Ovary (tissue), 7 donors: ENCODE measurements at regions not wholly inside any gene's neighbourhood (a gene's known extent, or its start where the extent isn't known, plus 50 kb on each side); places are given as distances from the start of the nearest gene placed in this dataset.

Source experiments
- DNase-seq, 5 donors: peaks; one replicate each; pipeline ENCODE4 v3.0.0-alpha.2; 2019 to 2020
- H3K27ac ChIP-seq, 2 donors: fragments of 200-600 bp; one replicate each; pipeline versions ENCODE4 v1.5.1 to v1.8.0; 2019 to 2022
- H3K27me3 ChIP-seq: fragments of 200-600 bp; one replicate; pipeline ENCODE4 v1.8.0; 2022
- H3K36me3 ChIP-seq: fragments of 200-600 bp; sonication (generic); one replicate; pipeline ENCODE4 v1.5.1; 2019
- H3K4me1 ChIP-seq: one replicate; pipeline ENCODE4 v1.8.1; 2013; ENCODE audit warnings: mild to moderate bottlenecking, moderate library complexity; ENCODE audit not compliant: insufficient read depth
- H3K4me3 ChIP-seq: fragments of 200-600 bp; sonication (generic); one replicate; pipeline ENCODE4 v1.5.1; 2017
- H3K9me3 ChIP-seq, 2 donors: fragments of 200-600 bp in 1 of 2; sonication (generic) in 1 of 2; one replicate each; pipeline versions ENCODE4 v1.5.1 to v1.8.1; 2013 to 2019; ENCODE audit warnings: mild to moderate bottlenecking in 1 of 2, moderate library complexity in 1 of 2
- CTCF ChIP-seq, 3 donors: fragments of 450-650 bp in 2 of 3; fragments of 200-600 bp in 1 of 3; IDR thresholded peaks; one replicate each; pipeline versions ENCODE4 v1.5.1 to v1.8.0; 2016 to 2022; ENCODE audit warnings: antibody characterized with exemption in 3 of 3, mild to moderate bottlenecking in 1 of 3
- EP300 ChIP-seq: sonication (generic); formaldehyde crosslinking; IDR thresholded peaks from one replicate; pipeline ENCODE4 v1.6.1; 2017; ENCODE audit warnings: antibody characterized with exemption
- POLR2A ChIP-seq: fragments of 450-650 bp; IDR thresholded peaks from one replicate; pipeline ENCODE4 v1.6.1; 2017; ENCODE audit warnings: antibody characterized with exemption, mild to moderate bottlenecking, moderate library complexity
- WGBS, 3 donors: extraction: QIAGEN DNeasy Blood & Tissue Kit in 1 of 3; methylation state at CpG; one replicate each; pipeline versions ENCODE4 v1.1.5 to v1.1.7; 2013 to 2017; 5-methylcytosine and 5-hydroxymethylcytosine counted together
- intact Hi-C, 4 donors: fragments of 100-400 bp; cut with DNase I; formaldehyde crosslinking; loops; one replicate each; pipeline versions ENCODE4 v1.11.0 to v1.15.1; 2022 to 2023
- donor health status: DM: no; HTN: no; CAD: no; lungs with moderate emphysema.
- donor health status: DM: no; HTN: no; CAD: no.
- donor health status: Bipolar disorder and iron deficiency.
- donor health status: DM: no; HTN: no; CAD: no.
- donor health status: DM: yes; HTN: yes; CAD: no.

GRCh38 chr4:178296669-178297068 lies 854.4 kb upstream of the AGA start:
- no peaks in the 10 kb centered on the region for H3K9me3 ChIP-seq
- intact Hi-C loops, result no loop called here
- TF ChIP-seq EP300 (no peak), CTCF (IDR thresholded peaks at IDR 0.05) (no peak), POLR2A (no peak)

GRCh38 chr4:178306565-178306964 lies 864.3 kb upstream of the AGA start:
- no peak for TF ChIP-seq EP300
- no peak for TF ChIP-seq CTCF (IDR thresholded peaks at IDR 0.05)
- no peak for TF ChIP-seq POLR2A
- intact Hi-C loops, result no loop called here
- Histone ChIP-seq H3K36me3 (no peaks in the 10 kb centered on the region), H3K9me3 (no peaks in the 10 kb centered on the region), H3K4me3 (no peak overlapping the region), H3K4me1 (no peaks in the 10 kb centered on the region), H3K27ac (no peak overlapping the region), H3K27me3 (no peaks in the 10 kb centered on the region)
- DNase-seq, result no peak
- 49 to 53% (median 50%) methylated on average over 3 of the region's 3 CpGs for WGBS, 3 donors

More at GRCh38 chr4:178296669-178297068, 854.4 kb upstream of the AGA start:
- DNase-seq, result no peak
- Histone ChIP-seq H3K4me3 (no peak overlapping the region), H3K27ac (no peak overlapping the region), H3K36me3 (no peaks in the 10 kb centered on the region), H3K4me1 (no peaks in the 10 kb centered on the region), H3K27me3 (no peaks in the 10 kb centered on the region)
- 90 to 93% (median 91%) methylated on average over 1 of the region's 1 CpG for WGBS, 3 donors

GRCh38 chr4:178309890-178310289 lies 867.7 kb upstream of the AGA start:
- intact Hi-C loops, result no loop called here
- TF ChIP-seq POLR2A, result no peak
- no peak for TF ChIP-seq EP300
- TF ChIP-seq CTCF (IDR thresholded peaks at IDR 0.05), result no peak

GRCh38 chr4:178311997-178312396 lies 869.8 kb upstream of the AGA start:
- Histone ChIP-seq H3K27me3 (no peaks in the 10 kb centered on the region), H3K4me3 (no peak overlapping the region), H3K4me1 (no peaks in the 10 kb centered on the region), H3K9me3 (no peaks in the 10 kb centered on the region), H3K27ac (no peak overlapping the region), H3K36me3 (no peaks in the 10 kb centered on the region)
- TF ChIP-seq POLR2A (no peak), EP300 (no peak), CTCF (IDR thresholded peaks at IDR 0.05) (no peak)
- DNase-seq, result no peak
- WGBS, 3 donors, result 68 to 90% (median 84%) methylated on average over 2 of the region's 2 CpGs
- intact Hi-C loops, result no loop called here

More at GRCh38 chr4:178309890-178310289, 867.7 kb upstream of the AGA start:
- no peak for DNase-seq
- Histone ChIP-seq H3K4me3 (no peak overlapping the region), H3K27ac (no peak overlapping the region), H3K9me3 (no peaks in the 10 kb centered on the region), H3K36me3 (no peaks in the 10 kb centered on the region), H3K27me3 (no peaks in the 10 kb centered on the region), H3K4me1 (no peaks in the 10 kb centered on the region)
- WGBS, 3 donors, result 61 to 81% (median 69%) methylated on average over 2 of the region's 2 CpGs
